ENCODE measurements at regions not wholly inside any gene's neighbourhood (a gene's known extent, or its start where the extent isn't known, plus 50 kb on each side); places are given as distances from the start of the nearest gene placed in this dataset.

DNA sequence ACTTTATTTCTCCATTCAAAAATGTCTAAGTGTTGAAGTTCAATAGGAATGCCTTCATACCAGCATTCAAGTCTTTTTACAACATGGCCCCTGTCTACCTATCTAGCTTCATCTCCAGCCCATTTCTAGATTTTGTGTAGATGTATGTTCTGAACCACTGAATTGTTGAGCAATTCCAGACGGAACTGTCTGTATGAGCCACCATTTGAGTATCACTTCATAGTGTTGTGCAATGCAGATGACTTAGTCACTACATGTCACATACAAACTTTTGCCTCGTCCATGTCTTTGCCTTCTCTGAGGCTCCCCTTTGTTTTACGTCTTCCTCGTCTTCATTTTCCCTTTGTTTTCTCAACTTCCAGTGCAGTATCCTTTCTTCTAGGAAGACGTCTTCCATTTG, 118.1 kb downstream of the INHBA start:
- intact Hi-C loops (cut with DNase I; ENCODE audit: low total_unique reads) = no loop called here
- Histone ChIP-seq H3K4me3 (no peak overlapping the region), H3K9me3 (no peaks in the 10 kb centered on the region), H3K36me3 (no peaks in the 10 kb centered on the region), H3K4me1 (no peaks in the 10 kb centered on the region), H3K27ac (no peak overlapping the region), H3K27me3 (no peaks in the 10 kb centered on the region)
- TF ChIP-seq POLR2A (IDR thresholded peaks at IDR 0.05) (no peak), EP300 (IDR thresholded peaks at IDR 0.05) (no peak), CTCF (IDR thresholded peaks at IDR 0.05) (no peak), POLR2AphosphoS5 (IDR thresholded peaks at IDR 0.05) (no peak)
- no peak for DNase-seq
- WGBS, 5 donors = 70 to 84% (median 80%) methylated on average over 5 of the region's 5 CpGs

- Histone ChIP-seq H3K27me3 (no peaks in the 10 kb centered on the region), H3K4me3 (no peak overlapping the region), H3K36me3 (no peaks in the 10 kb centered on the region), H3K27ac (no peak overlapping the region), H3K9me3 (no peaks in the 10 kb centered on the region), H3K4me1 (no peaks in the 10 kb centered on the region)
- TF ChIP-seq CTCF (IDR thresholded peaks at IDR 0.05) = no peak
- no peak for TF ChIP-seq POLR2A (IDR thresholded peaks at IDR 0.05)
- TF ChIP-seq POLR2AphosphoS5 (IDR thresholded peaks at IDR 0.05) = no peak
- TF ChIP-seq EP300 (IDR thresholded peaks at IDR 0.05) = no peak
- no peak for DNase-seq
- intact Hi-C loops (cut with DNase I; ENCODE audit: low total_unique reads) = no loop called here
- 64 to 90% (median 76%) methylated on average over 1 of the region's 1 CpG for WGBS, 5 donors
Observed at GRCh38 chr7:41582116-41582515, 120.8 kb downstream of the INHBA start.

DNA sequence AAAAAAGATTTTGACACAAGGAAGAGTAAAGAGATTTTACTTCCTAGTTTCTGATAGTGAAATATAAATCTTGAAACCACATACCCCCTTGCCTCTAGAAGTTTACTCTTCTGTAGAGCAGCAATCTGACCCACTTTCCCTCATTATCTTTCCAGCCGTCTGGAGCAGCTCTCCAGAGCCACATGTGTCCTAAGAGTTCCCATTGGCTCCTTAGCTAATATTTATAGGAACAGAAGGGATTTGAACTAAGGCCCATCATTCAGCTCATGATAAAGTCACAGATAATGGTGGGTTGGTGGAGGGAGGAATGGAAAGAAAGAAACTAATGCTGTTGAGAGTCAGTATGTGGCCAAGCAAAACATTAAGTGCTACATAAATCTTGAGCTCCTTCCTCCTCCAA, 121.8 kb downstream of the INHBA start:
- intact Hi-C loops (cut with DNase I; ENCODE audit: low total_unique reads) = no loop called here
- Histone ChIP-seq H3K9me3 (no peaks in the 10 kb centered on the region), H3K27ac (no peak overlapping the region), H3K4me1 (no peaks in the 10 kb centered on the region), H3K36me3 (no peaks in the 10 kb centered on the region), H3K27me3 (no peaks in the 10 kb centered on the region), H3K4me3 (no peak overlapping the region)
- TF ChIP-seq POLR2A (IDR thresholded peaks at IDR 0.05) (no peak), EP300 (IDR thresholded peaks at IDR 0.05) (no peak), POLR2AphosphoS5 (IDR thresholded peaks at IDR 0.05) (no peak), CTCF (IDR thresholded peaks at IDR 0.05) (no peak)
- WGBS, 5 donors = 37 to 58% (median 48%) methylated on average over 1 of the region's 1 CpG
- DNase-seq = no peak

DNA sequence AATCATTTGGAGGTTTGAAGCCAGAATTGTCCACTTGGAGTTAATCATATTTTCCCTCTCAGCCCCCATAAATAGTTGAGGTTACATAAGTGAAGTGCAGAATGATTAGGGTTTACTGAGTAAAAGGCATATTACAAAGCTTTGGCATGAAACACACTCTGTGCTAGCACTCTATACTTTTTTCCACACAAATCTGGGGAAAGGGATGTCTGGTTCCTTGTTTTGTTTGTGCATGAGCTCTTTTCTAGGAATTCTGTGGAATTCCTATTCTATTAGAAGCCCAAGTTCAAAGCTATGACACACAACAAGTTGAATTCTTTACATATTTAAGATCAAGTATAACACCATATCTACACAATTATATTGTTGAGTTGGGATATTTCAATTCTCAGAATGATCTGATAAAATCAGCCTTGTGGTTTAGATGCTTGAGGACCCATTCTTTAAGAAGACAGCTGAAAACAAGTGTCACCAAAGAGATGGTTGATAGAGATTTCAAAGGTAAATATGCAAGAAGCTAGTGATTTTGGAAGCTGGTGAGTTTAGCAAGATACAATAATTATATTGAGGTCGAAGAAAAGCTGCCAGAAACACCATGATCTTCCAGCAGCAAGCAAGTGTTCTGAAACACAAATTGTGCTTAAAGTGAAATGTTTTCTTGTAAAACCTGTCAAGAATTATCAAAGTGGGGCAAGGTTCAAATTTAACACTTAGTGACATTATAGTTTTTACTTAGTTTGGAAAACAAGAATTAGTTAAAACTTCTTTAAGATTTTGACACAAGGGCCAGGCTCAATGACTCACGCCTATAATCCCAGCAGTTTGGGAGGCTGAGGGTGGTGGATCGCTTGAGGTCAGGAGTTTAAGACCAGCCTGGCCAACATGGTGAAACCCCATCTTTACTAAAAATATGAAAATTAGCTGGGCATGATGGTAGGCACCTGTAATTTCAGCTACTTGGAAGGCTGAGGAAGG, 122.6 kb downstream of the INHBA start:
- WGBS, 5 donors = 76 to 82% (median 80%) methylated on average over 3 of the region's 3 CpGs

More for the DNA sequence above, 122.6 kb downstream of the INHBA start:
- Histone ChIP-seq H3K27me3 (no peaks in the 10 kb centered on the region), H3K36me3 (no peaks in the 10 kb centered on the region), H3K4me1 (no peaks in the 10 kb centered on the region), H3K4me3 (no peak overlapping the region), H3K9me3 (no peaks in the 10 kb centered on the region), H3K27ac (no peak overlapping the region)
- intact Hi-C loops (cut with DNase I; ENCODE audit: low total_unique reads) = no loop called here
- TF ChIP-seq POLR2A (IDR thresholded peaks at IDR 0.05) (no peak), CTCF (IDR thresholded peaks at IDR 0.05) (no peak), EP300 (IDR thresholded peaks at IDR 0.05) (no peak), POLR2AphosphoS5 (IDR thresholded peaks at IDR 0.05) (no peak)
- no peak for DNase-seq

Measured in stomach (tissue), 8 donors.